Hematopoietic multipotent progenitor cell treated with erythropoietin and hydrocortisone succinate and interleukin-3 and kit ligand, for 8 days (in vitro differentiated cells): ENCODE measurements at regions not wholly inside any gene's neighbourhood (a gene's known extent, or its start where the extent isn't known, plus 50 kb on each side); places are given as distances from the start of the nearest gene placed in this dataset.

Experiments used
- DNase-seq: peaks from one replicate; pipeline ENCODE4 v3.0.0-alpha.2; 2015

DNA sequence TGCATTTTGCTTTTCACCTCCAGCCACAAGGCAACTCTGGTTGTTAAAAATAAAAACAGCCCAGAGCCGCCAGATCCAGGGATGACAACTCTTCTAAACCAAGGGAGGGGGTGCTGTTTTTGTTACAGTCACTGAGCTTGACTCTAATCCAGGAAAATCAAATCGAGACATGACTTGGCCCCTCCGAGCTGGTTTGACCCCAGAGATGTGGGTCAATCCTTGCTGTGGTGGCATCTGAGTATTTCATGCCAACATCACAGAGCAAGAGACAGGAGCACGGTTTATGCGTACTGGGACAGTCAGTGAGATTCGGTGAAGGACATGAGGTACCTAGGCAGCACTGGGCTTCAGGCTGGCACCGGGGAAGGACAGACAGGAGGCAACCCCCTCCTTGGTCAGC, 88.8 kb upstream of the ZMIZ1 start:
- DNase-seq = no peak

DNA sequence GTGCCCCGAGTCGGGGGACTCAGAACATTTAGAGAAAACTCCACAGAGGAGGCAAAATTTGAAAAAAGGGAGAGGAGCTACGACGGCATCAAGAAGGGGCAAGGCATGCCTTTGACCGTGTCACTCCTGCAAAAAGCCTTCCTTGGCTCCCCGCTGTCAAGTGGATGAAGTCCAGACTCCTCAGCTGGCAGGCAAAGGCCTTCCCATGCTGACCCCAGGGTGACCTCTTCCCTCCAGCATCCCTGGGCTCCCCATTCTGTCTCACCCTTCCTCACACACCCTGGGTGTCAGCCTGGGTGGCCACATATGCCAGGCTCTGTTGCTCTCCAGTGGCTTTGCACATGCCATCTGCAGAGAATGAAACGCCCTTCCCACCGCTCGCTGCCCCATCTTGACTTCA, 88.4 kb upstream of the ZMIZ1 start:
- no peak for DNase-seq

DNA sequence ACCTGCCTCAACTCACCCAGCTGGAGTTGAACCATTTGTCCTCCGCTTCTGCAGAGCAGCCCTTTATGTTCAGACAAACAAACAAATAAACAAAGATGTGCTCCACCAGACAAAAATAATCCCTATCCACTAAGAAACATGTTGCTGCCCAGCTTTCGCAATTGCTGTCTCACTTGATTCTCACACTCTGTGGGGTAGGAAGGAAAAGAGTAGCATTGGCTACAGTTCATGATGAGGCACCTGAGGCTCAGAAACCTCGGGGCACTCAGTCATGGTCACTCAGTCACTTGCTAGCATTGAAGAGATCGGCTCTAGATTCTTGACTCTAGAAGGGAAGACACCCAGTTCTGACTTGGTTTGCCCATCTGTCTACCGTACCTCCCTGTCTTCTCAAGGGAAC, 88.0 kb upstream of the ZMIZ1 start:
- no peak for DNase-seq

DNA sequence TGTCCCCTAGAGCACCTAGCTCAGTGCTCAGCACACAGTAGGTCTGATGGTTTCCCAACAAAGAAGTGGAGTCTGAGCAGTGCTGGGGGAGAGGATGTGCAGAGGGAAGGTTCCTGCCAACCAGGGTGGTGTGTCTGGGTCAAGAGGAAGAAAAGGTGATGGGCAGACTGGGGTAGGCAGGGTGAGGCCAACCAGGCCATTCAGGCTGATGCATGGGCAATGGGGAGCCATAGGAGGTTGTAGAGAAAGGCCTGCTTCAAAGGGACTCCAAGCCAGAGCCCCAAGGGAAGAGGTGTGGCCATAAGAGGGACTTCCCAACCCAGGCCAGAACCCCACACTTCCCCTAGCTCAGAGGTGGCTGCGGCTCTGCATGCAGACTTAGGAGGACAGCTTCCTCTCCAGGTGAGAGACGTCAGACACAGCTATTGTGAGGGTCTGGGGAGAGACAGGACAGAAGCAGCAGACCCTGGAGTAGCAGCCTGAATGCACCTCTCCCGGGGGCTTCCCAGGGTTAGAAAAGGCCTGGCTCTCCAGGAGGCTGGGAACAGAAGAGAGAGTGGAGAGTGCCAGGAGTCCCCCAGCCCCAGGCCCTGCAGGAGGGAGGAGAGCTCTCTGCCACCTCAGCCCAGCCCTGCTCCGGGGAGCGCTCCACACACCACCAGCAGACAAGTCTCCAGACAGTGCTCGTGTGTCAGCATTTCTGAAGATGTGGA, 87.4 kb upstream of the ZMIZ1 start:
- no peak for DNase-seq

DNA sequence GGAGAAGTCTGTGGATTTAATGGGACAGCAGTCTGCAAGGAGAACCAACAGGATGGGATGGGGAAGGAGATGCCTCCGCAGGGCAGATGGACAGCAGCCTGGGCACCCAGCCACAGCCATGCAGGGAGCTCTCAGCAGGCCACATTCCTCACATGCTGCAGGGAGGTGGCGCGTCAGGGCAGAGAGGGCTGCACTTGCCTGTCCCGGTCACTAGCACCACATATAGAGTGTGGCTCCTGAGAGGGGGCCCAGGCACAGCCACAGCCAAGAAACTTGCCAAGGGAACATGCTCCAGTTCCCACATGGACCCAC, 86.8 kb upstream of the ZMIZ1 start:
- DNase-seq = no peak

DNA sequence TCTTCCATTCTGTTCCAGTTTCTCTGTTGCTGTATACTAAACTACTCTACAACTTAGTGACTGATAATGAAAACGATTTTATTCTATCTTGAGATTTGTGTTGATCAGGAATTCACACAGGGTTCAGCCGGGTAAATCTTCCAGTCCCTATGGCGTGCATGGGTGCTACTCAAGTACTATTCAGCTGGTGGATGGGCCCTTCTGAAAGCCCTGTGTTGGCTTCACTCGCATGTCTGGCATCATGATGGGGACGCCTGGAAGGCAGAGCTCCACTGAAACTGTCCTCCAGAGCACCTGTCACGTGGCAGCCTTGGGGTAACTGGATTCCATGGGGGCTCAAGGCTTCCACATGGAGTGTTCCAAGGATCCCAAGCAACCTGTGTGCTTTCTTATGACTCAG, 86.0 kb upstream of the ZMIZ1 start:
- DNase-seq = no peak

DNA sequence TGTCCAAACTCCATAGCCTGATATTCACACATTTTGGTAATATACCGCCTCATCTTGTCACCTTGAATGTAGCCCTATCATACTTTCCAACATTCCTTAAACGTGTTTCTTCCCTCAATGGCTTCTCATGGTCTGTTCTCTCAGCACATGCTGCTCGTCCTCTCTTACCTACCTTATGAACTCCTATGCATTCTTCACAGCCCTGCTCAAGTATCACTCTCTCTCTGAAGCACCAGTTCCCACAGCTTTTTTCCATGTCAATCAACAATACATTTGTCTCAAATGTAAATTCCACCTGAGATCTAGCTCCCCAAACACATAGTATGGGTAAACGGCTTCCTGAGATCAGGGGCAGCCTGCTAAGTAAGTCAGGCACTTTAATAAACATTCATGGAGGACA, 85.2 kb upstream of the ZMIZ1 start:
- DNase-seq = no peak

DNA sequence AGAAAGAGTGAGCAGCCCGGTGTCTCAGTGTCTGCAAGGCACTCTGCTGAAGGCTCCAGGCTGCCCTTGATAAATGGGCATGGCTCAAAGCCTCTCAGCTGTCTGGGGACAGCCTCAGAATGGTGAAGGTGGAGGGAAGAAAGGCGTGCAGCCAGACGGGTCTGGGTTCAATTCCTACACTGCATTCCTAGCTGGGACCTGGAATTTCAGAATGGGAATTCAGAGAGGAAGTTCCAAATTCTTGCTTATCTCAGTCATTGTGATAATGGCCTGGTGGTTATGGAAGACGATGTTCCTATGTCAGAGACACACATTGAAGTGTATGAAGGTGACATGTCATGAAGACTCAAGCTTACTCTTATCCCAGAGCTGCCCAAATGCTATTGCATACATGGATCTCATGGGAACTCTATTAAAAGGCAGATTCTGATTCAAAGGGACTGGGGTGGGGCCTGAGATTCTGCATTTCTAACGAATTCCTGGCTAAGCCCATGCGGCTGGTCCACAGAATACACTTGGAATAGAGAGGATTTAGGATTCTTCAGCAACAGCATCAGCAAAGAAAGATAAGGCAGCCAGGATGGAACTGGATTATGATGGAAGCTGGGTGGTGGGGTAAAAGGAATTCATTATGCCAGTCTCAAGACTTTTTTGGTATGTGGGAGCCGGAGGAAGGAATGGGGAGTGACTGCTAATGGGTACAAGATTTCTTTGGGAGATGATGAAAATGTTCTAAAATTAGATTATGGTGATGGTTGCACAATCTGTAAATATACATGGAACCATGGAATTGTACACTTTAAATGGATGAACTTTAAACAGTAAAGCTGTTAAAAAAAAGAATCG, 82.6 kb upstream of the ZMIZ1 start:
- DNase-seq = no peak

DNA sequence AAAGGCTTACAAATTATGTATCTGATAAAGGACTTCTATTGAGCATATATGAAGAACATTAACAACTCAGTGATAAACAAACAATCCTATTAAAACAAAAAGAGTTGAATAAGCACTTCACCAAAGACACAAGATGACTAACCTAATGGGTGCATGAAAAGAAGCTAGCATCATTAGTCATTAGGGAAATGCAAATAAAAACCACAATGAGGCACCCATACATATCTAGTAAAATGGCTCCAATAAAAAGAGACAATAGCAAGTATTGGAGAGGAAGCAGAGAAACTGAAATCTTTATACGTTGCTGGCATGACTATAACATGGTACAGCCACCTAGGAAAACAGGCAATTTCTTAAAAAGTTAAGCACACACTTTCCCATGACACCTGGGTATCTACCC, 77.6 kb upstream of the ZMIZ1 start:
- no peak for DNase-seq

DNA sequence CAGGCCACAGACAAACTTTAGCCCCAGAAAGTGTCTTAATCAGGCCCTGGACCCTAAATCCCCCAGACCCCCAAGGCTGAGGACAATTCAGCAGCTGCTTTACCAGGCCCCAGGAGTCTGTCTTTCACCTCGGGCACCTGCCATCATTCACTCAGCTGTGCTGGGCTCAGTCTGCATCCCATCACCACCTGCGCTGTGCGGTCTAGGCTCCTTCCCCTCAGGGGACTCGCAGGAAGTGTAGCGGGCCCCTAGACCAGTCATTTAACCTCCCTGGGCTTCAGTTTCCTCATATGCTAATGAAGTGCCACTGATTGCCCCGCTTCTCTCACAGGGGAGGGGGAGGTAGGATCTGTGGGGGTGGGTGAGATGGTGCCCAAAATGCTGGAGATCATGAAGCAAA, 76.4 kb upstream of the ZMIZ1 start:
- no peak for DNase-seq

DNA sequence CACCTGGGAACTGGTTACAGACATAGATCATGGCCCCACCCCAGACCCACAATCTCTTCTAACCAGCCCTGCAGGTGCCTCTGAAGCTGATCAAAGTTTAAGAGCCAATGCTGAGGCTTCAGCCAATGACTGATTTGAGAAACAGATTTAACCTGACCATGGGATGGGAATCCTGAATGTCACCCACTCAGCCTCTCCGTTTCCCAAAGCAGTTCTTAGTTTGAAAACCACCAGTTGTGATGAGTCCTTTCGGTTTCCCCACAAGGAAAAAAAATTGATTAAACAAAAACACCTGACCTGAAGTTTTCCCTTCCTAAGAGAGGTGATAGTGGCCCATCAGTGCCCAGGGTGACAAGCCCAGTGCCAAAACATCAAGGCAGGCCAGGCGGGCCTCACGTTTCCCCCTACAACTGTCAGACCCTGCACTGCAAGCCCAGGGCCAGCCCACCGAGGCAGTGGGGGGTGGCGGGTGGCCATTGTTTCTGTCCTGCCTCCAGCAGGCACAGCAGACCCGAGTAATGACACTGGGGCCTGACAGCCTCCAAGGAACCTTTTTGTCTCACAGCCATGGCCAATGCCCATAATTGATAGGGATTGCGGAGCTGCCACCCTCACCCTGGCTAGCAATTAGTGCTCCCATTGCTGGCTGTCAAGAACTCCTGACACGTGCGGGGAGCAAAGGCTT, 75.4 kb upstream of the ZMIZ1 start:
- DNase-seq = no peak

DNA sequence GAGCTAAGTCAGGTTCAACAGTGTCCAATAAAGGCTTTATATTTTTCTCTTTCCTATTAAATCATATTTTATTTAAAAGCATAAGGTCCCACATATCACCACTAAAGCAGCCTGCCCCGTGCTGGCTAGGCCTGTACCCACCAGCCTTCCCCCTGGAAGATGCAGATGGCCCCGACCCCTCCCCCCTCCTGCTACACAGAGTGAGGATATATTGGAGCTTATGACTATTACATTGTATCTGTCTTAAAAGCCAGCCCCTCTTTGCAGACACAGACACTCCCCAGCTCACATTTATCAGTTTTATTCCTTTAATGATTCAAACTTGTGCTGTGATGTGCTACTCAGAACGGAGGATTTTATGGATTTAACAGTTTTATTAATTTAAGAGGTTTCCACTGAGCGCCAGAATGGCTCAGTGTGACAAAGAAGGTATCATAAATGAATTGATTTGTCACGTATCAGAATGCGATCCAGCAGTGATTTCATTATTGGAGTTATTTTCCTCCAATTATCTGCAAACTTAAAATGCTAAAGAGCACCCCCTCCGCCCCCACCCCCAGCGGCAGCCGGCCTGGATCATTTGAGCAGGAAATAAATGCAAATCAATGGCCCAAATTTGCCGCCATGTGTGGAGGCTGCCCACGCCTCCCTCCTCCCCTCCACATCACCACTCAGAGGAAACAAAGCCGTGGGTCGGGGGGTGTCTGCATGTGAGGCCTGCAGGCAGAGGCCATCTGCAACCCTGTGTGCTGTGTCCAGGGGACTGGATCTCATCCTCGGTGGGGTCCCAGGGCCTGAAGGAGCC, 72.6 kb upstream of the ZMIZ1 start:
- DNase-seq = no peak

DNA sequence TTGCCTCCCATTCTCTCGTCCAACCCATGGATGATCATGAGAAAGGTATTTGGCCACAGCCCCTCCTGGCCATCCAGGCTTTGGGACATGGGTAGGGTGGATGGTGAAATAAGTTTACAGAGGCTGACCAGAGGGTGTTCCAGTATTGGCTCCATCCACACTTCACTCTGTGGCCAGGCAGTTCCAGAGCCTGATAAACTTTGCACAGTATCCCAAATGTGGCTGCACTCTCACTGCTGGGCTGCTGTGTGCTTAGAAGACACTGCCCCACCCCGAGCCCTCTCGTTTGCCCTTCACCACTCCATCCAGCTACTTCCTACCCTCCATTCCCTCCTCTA, 72.0 kb upstream of the ZMIZ1 start:
- no peak for DNase-seq

DNA sequence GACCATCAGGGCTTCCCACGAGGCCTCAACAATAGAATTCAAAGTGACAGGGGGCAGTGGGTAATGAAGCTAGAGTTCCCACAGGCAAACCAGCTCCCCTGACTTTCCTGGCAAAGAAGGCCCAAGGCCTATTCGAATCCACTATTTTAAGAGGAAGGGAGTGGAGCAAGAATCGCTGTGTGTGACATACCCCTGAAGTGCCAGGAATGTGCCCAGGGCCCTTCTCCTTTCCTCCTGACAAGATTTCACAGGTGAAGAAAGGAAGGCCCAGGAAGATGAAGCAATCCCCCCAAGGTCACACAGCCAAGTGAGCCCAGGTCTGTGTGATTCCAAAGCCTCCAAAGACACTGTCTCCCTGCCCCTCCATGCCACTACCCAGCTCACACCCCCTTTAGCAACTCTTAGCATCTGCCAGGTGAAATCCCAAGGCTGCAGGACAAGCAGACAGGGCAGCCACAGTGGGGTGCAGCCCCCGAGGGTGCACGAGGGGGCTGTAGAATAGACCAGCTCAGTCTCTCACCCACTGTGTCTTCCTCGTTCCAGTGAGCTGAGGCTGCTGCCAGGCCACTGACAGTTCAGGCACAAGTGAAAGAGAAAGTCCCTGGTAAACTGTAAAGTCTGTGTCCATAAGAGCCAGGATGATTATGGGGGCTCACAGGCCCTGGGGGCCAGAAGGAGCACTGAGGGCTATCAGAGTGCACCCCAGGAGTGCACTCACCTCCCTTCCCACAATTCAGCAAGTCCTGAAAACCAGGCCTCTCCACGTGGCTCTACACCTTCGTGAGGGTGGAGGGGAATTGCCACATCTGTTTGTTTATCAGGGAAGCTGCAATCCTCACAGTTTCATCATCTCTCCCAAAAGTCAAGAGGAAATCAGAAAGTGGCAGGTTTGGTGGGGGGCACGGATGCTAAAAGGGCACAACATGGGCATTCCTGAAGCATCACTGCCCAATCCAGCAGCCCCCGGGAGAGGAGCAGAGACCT, 70.8 kb upstream of the ZMIZ1 start:
- no peak for DNase-seq

DNA sequence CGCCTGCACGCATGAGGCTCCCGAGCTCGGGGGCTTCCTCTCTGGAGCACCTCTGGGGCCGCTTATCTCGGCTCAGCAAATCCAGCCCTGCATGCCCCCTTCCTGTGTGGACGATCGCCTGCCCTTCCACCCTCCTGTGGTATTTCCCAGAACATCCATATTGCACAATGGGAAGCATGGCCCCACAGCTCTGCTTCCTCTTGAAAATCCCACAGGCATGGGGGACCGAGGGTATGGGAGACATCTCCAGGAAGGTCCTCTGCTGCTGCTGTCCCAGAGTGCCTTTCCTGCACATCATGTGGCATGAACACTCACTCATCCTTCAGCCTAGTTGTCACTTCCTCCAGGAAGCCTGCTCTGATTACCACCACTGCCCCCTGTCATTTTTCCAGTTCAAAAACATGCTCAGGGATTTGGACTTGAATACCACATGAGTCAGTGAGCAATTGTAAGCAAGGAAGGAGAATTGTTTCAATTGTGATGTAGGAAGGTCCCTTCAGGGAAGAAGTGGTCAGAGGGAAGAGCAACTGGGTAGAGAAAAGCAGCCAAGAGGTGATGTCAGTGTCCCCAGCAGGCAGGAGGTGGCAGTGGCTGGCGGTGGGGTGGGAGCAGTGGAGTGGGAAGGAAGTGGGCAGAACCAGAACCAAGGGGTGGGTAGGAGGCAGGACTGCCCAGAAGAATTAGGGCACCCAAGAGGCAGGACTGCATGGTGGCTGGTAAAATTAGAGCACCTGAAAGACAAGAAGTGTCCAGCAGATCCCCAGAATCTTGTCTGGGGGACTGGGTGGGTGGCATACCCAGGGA, 67.5 kb upstream of the ZMIZ1 start:
- no peak for DNase-seq

DNA sequence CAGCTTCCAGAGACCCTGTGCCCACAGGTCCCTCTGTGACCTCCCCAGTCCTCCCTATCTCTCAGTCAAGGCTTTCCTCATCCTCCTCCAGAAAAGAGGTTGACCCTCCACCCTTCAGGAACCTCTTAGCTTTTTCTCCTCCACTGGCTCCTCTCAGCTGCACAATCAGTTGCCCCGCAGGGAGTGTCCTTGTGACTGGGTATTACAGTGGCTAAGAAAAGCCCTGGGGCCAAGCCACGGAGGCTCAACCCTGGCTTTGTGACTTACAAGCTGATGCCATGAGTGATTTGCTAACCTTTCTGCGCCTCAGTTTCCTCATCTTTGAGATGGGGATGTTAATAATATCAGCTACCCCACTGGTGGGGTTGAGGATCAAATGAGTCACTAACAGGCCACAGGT, 66.4 kb upstream of the ZMIZ1 start:
- no peak for DNase-seq

DNA sequence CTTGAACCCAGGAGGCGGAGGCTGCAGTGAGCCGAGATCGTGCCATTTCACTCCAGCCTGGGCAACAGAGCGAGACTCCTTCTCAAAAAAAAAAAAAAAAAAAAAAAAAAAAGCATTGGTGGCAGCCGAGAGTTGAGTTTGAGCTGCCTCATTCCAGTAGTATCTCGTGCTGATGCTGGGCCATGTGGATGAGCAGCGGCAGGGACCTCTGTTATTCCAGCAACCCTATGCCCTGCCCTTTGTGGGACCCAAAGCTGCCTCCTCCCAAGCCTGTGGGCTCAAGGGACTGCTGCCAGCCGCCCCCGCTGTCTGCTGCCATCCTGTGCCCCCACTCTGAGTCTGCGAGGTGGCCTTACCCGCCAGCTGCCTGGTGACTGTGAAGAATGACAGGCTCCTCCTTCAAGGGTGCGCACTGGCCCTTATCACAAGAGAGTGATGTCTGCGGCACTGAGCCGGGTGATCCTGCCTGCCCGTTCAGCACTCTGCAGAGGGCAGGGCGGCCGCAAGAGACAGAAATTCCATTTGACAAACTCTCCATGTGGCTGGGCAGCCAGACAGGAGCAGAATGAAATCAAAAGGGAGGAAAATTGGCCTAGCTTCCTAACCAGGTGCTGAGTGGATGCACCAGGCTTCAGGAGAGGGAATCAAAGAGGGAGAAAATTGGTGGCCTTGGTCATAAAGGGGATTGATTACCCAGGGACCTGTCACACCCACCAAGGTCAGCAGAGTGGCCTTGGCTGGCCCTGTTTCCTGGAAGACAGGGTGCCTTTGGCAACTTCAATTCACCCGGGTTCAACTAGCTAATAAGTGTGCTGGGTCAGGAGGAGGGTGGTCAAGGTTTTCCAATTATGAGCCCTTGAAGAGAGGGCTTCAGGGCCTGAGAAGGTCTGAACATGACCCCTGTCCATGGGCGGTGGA, 65.3 kb upstream of the ZMIZ1 start:
- peak; percentile 62 for DNase-seq

DNA sequence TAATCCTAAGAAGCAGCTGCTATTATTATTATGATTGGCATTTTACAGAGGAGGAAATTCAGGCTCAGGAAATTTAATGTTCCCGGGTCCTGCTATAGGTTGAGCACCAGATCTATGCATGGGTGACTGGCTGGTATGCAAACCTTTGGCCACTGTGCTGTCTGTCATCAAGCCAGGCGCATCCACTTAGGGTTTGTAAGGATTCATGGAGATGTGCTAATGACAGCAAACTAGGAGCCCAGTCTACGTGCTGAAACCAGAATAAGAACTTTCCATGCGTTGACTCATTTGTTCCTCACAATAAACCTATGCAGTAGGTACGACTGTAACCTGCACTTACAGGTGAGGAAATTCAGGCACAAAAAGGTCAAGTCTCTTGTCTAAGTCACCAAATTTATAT, 64.5 kb upstream of the ZMIZ1 start:
- no peak for DNase-seq

DNA sequence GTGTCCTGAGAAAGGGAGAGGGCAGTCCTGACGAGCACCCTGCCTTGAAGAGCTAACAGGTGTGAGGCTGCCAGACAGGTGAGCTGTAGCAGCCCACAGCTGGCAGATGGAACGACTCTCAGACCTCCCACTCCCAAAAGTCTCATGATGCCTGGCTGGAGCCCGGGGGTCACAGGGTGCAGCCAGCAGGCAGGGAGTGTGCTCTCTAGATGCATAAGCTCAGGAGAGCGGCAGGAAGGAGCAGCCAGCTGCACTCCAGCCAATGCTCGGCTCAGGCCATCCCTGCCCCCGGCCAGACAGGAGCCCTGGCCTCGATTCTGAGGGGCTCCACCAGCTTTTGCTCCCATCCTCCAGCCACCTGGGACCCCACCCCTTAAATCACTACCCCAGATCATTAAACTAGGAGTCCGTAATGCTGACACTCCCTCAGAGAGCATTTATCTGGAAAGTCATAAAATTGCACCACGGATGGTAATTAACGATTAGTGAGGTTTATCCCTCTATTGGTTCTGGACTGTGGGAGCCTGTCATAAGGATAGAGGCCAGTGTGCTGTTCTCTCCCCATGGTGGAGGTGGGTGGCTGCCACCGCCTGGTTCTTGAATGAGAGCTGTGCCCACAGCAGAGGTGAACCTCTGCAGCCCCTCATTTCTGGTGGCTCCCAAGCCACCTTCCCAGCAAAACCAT, 63.5 kb upstream of the ZMIZ1 start:
- DNase-seq = no peak

DNA sequence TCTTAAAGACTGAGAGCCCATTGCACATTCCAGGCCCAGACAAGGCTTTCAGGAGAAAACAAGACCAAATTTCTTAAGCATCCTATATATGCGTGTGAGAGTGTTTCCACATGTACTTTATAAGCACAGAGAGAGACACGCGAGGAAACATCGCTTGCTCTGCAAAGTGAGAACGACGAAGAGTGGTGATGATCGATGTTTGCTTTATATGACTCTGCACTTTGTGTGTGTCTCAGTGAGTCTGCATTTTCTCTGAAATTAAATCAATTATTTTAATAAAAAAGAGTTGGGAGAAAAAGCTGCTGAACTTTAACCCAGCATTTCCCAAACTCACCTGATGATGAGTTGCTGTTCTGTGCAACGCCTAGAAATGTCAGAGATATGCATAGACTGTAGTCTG, 61.7 kb upstream of the ZMIZ1 start:
- DNase-seq = no peak
